Endothelial cell of umbilical vein (primary cell): ENCODE measurements at regions not wholly inside any gene's neighbourhood (a gene's known extent, or its start where the extent isn't known, plus 50 kb on each side); places are given as distances from the start of the nearest gene placed in this dataset.

Source experiments
- BruUV-seq: library from RNA; stranded (reverse); fragments of 400-500 nt; replicated peaks from 2 replicates; lab custom pipeline; 2021; lab: Mats Ljungman, UMichigan
- CTCF ChIA-PET: fragments of 300-600, 350-600 bp; sonication (Branson Sonifier 250); formaldehyde crosslinking; loops from one replicate; lab custom pipeline; 2021; ENCODE audit warnings: antibody characterized with exemption, inconsistent platforms; lab: Charles Lee
- POLR2A ChIA-PET: fragments of 300-600, 350-600 bp; sonication (Branson Sonifier 250); formaldehyde crosslinking; loops from one replicate; lab custom pipeline; 2021; ENCODE audit warnings: antibody characterized with exemption, inconsistent platforms; lab: Charles Lee
- DNase-seq: peaks from one replicate; pipeline ENCODE4 v3.0.0-alpha.2; 2011; ENCODE audit warnings: low read depth, low spot score
- FAIRE-seq: peaks from 2 replicates; lab custom pipeline; 2011; peaks lifted over from hg19 to GRCh38; lab: Jason Lieb, UNC
- H2AFZ ChIP-seq: 2 replicates; pipeline ENCODE4 v1.6.0; 2012; ENCODE audit warnings: low read depth, low read length, control low read depth, inconsistent platforms
- H3K27ac ChIP-seq: 2 replicates; pipeline ENCODE4 v1.5.1; 2011; ENCODE audit warnings: low read depth, mild to moderate bottlenecking, control low read depth, low read length, moderate library complexity; ENCODE audit not compliant: insufficient read depth
- H3K27me3 ChIP-seq, 2 experiments: 2 replicates each; pipeline versions ENCODE4 v1.6.0 to v1.6.1; 2011; ENCODE audit warnings: low read length in 2 of 2, mixed read lengths in 1 of 2; ENCODE audit not compliant: control insufficient read depth in 2 of 2, insufficient read depth in 2 of 2
- H3K36me3 ChIP-seq, 2 experiments: 2 replicates in 1 of 2; 3 replicates in 1 of 2; pipeline ENCODE4 v1.5.1; 2011; ENCODE audit warnings: low read length in 2 of 2, mild to moderate bottlenecking in 1 of 2, moderate library complexity in 1 of 2; ENCODE audit not compliant: control insufficient read depth in 2 of 2, insufficient read depth in 2 of 2; ENCODE audit errors: extremely low read depth in 1 of 2
- H3K4me1 ChIP-seq: 3 replicates; pipeline ENCODE4 v1.5.1; 2011; ENCODE audit warnings: mild to moderate bottlenecking, low read length; ENCODE audit not compliant: control insufficient read depth, insufficient read depth; ENCODE audit errors: extremely low read depth
- H3K4me2 ChIP-seq: 2 replicates; pipeline ENCODE4 v1.6.1; 2011; ENCODE audit warnings: low read length, control low read depth, mixed read lengths; ENCODE audit not compliant: insufficient read depth
- H3K4me3 ChIP-seq, 3 experiments: fragments of 200-600 bp in 1 of 3; sonication (generic), shearing (Covaris generic) in 1 of 3; replicated peaks in 1 of 3; 2 replicates each; pipeline ENCODE4 v1.5.1; 2011 to 2016; ENCODE audit warnings: control low read depth in 3 of 3, low read length in 3 of 3, mild to moderate bottlenecking in 2 of 3, inconsistent platforms in 1 of 3, low read depth in 1 of 3, moderate library complexity in 1 of 3; ENCODE audit not compliant: insufficient read depth in 1 of 3
- H3K79me2 ChIP-seq: 2 replicates; pipeline ENCODE4 v1.6.0; 2012; ENCODE audit warnings: low read length, inconsistent platforms; ENCODE audit not compliant: control insufficient read depth, insufficient read depth
- H3K9ac ChIP-seq: replicated peaks from 2 replicates; pipeline ENCODE3; 2011; ENCODE audit warnings: low read length, control low read depth; ENCODE audit not compliant: insufficient read depth; ENCODE audit errors: extremely low read depth
- H3K9me1 ChIP-seq: replicated peaks from 3 replicates; pipeline ENCODE4 v1.6.0; 2011; ENCODE audit warnings: mild to moderate bottlenecking, low read length; ENCODE audit not compliant: control insufficient read depth, insufficient read depth; ENCODE audit errors: extremely low read depth
- H3K9me3 ChIP-seq: replicated peaks from 2 replicates; pipeline ENCODE4 v1.5.1; 2012; ENCODE audit warnings: low read length, inconsistent platforms; ENCODE audit not compliant: control insufficient read depth, insufficient read depth
- H4K20me1 ChIP-seq: replicated peaks from 2 replicates; pipeline ENCODE3; 2011; ENCODE audit warnings: mild to moderate bottlenecking, low read length; ENCODE audit not compliant: control insufficient read depth, insufficient read depth; ENCODE audit errors: extremely low read depth
- EZH2 ChIP-seq: IDR thresholded peaks from 2 replicates; pipeline ENCODE4 v1.6.1; 2012; ENCODE audit warnings: borderline replicate concordance, low read depth, mild to moderate bottlenecking, moderate library complexity, low read length, inconsistent platforms; ENCODE audit not compliant: severe bottlenecking
- FOS ChIP-seq: IDR thresholded peaks from 2 replicates; pipeline ENCODE4 v1.6.1; 2011; ENCODE audit warnings: mild to moderate bottlenecking, low read length, moderate library complexity, borderline replicate concordance; ENCODE audit not compliant: insufficient read depth
- GATA2 ChIP-seq: IDR thresholded peaks from 2 replicates; pipeline ENCODE4 v1.7.0; 2011; ENCODE audit warnings: low read depth, mild to moderate bottlenecking, moderate library complexity, mixed read lengths, low read length; ENCODE audit not compliant: insufficient read length, insufficient read depth
- JUN ChIP-seq: IDR thresholded peaks from 2 replicates; pipeline ENCODE4 v1.6.1; 2011; ENCODE audit warnings: borderline replicate concordance, low read depth; ENCODE audit not compliant: insufficient read length, insufficient read depth
- MYC ChIP-seq: IDR thresholded peaks from one replicate; pipeline ENCODE4 v1.6.1; 2011; ENCODE audit warnings: mild to moderate bottlenecking, low read depth, low read length
- POLR2A ChIP-seq: IDR thresholded peaks from 2 replicates; pipeline ENCODE4 v1.6.1; 2012; ENCODE audit warnings: low read depth, mild to moderate bottlenecking, control low read depth, low read length
- POLR2AphosphoS5 ChIP-seq: IDR thresholded peaks from 2 replicates; pipeline ENCODE4 v1.6.1; 2012; ENCODE audit warnings: low read depth, mild to moderate bottlenecking, control low read depth, low read length, moderate library complexity; ENCODE audit not compliant: insufficient read depth
- dilution Hi-C: fragments of 300-500 bp; cut with MboI; formaldehyde crosslinking; loops from one replicate; pipeline ENCODE4 v1.15.0; 2019; ENCODE audit warnings: low sequenced_read_pairs; ENCODE audit not compliant: extremely low pct_ligation_motif_present
- intact Hi-C: fragments of 100-400 bp; cut with micrococcal nuclease; formaldehyde crosslinking; loops from one replicate; pipeline ENCODE4 v1.10.0; 2022
- TF ChIP-seq, protein P1 (sequence below), 2 donors: IDR thresholded peaks; 1 replicate in 1 of 2; 2 replicates in 1 of 2; pipeline ENCODE4 v1.5.1; 2011; ENCODE audit warnings: low read length in 2 of 2, mild to moderate bottlenecking in 2 of 2, moderate library complexity in 2 of 2, control low read depth in 1 of 2, inconsistent platforms in 1 of 2, low read depth in 1 of 2; ENCODE audit not compliant: insufficient read depth in 1 of 2; ENCODE audit errors: extremely low read depth in 1 of 2
- TF ChIP-seq, protein P2 (sequence below): IDR thresholded peaks from 2 replicates; pipeline ENCODE4 v1.6.1; 2011; ENCODE audit not compliant: insufficient read depth, insufficient read length

DNA sequence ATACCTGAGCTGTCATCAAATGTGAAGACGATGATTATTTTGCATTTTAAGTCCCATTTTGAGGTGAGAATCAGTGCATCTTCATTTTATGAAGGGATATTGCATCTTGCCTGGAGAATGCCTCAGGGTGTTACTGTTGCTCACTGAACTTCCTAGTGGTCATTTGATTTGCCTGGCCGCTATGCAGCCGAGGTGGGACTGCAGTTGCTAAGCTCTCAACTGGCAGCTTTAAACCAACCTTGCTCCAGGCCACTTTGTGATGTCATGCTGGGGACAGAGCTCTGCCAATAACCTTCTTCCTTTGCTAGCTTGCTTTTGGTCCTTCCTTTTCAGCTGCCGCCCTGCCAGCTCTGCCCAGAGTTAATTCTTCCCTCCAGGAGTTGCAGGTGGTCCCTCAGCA is 409.4 kb upstream of the B3GAT1 start:
- no TSS peak for BruUV-seq
- ChIA-PET POLR2A (no interaction called here), CTCF (no interaction called here)
- no peak for TF ChIP-seq GATA2
- no peak for TF ChIP-seq POLR2AphosphoS5
- no peak for TF ChIP-seq MYC
- TF ChIP-seq, protein P1, sequence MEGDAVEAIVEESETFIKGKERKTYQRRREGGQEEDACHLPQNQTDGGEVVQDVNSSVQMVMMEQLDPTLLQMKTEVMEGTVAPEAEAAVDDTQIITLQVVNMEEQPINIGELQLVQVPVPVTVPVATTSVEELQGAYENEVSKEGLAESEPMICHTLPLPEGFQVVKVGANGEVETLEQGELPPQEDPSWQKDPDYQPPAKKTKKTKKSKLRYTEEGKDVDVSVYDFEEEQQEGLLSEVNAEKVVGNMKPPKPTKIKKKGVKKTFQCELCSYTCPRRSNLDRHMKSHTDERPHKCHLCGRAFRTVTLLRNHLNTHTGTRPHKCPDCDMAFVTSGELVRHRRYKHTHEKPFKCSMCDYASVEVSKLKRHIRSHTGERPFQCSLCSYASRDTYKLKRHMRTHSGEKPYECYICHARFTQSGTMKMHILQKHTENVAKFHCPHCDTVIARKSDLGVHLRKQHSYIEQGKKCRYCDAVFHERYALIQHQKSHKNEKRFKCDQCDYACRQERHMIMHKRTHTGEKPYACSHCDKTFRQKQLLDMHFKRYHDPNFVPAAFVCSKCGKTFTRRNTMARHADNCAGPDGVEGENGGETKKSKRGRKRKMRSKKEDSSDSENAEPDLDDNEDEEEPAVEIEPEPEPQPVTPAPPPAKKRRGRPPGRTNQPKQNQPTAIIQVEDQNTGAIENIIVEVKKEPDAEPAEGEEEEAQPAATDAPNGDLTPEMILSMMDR (IDR thresholded peaks at IDR 0.05; ENCODE audit: extremely low read depth in 1 of 2, insufficient read depth in 1 of 2, low read depth in 1 of 2, low read length in 2 of 2) = no peak
- no peak for TF ChIP-seq EZH2
- no peak for TF ChIP-seq JUN
- TF ChIP-seq, protein P2, sequence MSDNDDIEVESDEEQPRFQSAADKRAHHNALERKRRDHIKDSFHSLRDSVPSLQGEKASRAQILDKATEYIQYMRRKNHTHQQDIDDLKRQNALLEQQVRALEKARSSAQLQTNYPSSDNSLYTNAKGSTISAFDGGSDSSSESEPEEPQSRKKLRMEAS = no peak
- TF ChIP-seq FOS = no peak
- TF ChIP-seq POLR2A = no peak
- H3K9me1 ChIP-seq = no peaks in the 10 kb centered on the region
- no peaks in the 10 kb centered on the region for H3K79me2 ChIP-seq
- H3K4me1 ChIP-seq = no peaks in the 10 kb centered on the region
- H3K27me3 ChIP-seq = no peaks in the 10 kb centered on the region
- dilution Hi-C loops (no loop called here), intact Hi-C loops (no loop called here)
- H2AFZ ChIP-seq = no peak overlapping the region
- H3K4me2 ChIP-seq = no peak overlapping the region
- FAIRE-seq = no peak
- H3K9ac ChIP-seq = no peak overlapping the region
- H3K9me3 ChIP-seq = no peaks in the 10 kb centered on the region
- no peak overlapping the region for H3K27ac ChIP-seq
- H4K20me1 ChIP-seq = no peaks in the 10 kb centered on the region
- H3K36me3 ChIP-seq = no peaks in the 10 kb centered on the region
- DNase-seq = no peak
- no peak overlapping the region for H3K4me3 ChIP-seq
